Cerebellar cortex (tissue), 1 donor: ENCODE measurements at regions not wholly inside any gene's neighbourhood (a gene's known extent, or its start where the extent isn't known, plus 50 kb on each side); places are given as distances from the start of the nearest gene placed in this dataset.

Experiments used
- DNase-seq: peaks from one replicate; pipeline ENCODE4 v3.0.0-alpha.2; 2015; ENCODE audit warnings: low spot score

GRCh38 chr9:124179196-124180071 is 78.3 kb upstream of the NEK6 start:
- no peak for DNase-seq

GRCh38 chr9:124180557-124180956 is 77.2 kb upstream of the NEK6 start:
- DNase-seq, result no peak

GRCh38 chr9:124182741-124183140 is 75.0 kb upstream of the NEK6 start:
- DNase-seq, result no peak

GRCh38 chr9:124183772-124184171 is 74.0 kb upstream of the NEK6 start:
- no peak for DNase-seq

GRCh38 chr9:124185413-124185812 is 72.3 kb upstream of the NEK6 start:
- no peak for DNase-seq

GRCh38 chr9:124187311-124187710 is 70.4 kb upstream of the NEK6 start:
- no peak for DNase-seq

GRCh38 chr9:124188331-124189110 is 69.2 kb upstream of the NEK6 start:
- no peak for DNase-seq

GRCh38 chr9:124190761-124191160 is 67.0 kb upstream of the NEK6 start:
- peak; percentile 18 for DNase-seq

- DNase-seq, result no peak
Observed at GRCh38 chr9:124191691-124192395, 65.9 kb upstream of the NEK6 start.

GRCh38 chr9:124196814-124197176 is 61.0 kb upstream of the NEK6 start:
- no peak for DNase-seq

- DNase-seq, result no peak
Observed at GRCh38 chr9:124197177-124198095, 60.3 kb upstream of the NEK6 start.

- DNase-seq, result no peak
Observed at GRCh38 chr9:124198331-124198730, 59.4 kb upstream of the NEK6 start.

GRCh38 chr9:124198948-124199347 is 58.8 kb upstream of the NEK6 start:
- no peak for DNase-seq

- DNase-seq, result no peak
Observed at GRCh38 chr9:124199474-124199873, 58.3 kb upstream of the NEK6 start.

GRCh38 chr9:124202447-124202971 is 55.2 kb upstream of the NEK6 start:
- DNase-seq, result no peak

- no peak for DNase-seq
Observed at GRCh38 chr9:124205686-124206352, 51.9 kb upstream of the NEK6 start.

GRCh38 chr9:124206391-124206790 is 51.4 kb upstream of the NEK6 start:
- no peak for DNase-seq
